GM12801 (cell line): ENCODE measurements at regions not wholly inside any gene's neighbourhood (a gene's known extent, or its start where the extent isn't known, plus 50 kb on each side); places are given as distances from the start of the nearest gene placed in this dataset.

Experiments
- TF ChIP-seq, protein P1 (sequence below): IDR thresholded peaks from one replicate; pipeline ENCODE4 v1.5.1; 2011; ENCODE audit warnings: control low read depth; ENCODE audit not compliant: insufficient read length; ENCODE audit errors: extremely low read depth

DNA sequence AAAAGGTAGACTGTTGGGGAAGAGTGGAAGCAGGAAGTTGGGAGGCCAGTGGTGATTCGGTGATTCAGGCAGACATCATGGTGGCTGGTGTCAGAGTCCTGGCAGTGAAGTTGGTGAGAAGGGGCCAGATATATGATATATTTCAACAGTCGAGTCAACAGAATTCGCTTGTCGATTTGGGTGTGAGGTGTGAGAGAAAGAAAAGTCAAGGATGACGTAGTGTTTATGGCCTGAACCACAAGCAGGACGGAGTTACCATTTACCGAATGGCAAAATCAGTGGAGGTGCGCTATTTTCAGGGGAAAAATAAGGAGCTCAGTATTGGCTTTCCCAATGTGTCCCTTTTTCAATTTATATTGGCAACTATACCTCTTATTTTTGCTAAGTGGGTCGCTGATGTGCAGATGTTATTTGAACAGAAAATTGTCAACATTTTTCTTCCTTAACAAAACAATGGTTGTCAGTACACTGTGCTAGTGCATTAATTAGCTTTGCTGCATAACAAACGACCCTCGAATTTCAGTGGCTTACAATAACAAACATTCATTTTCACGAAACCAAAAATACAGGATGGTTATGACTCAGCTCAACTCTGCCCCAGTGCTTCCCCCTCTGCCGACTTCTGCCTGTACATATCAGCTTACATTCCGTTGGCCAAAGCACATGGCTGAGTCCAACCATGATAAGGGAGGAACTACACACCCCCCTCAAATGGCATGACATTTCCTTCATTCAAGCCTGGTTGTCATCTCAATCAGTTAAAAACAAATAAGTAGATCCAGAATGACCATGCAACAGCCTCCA lies 255.0 kb upstream of the ZFP64 start:
- TF ChIP-seq, protein P1, sequence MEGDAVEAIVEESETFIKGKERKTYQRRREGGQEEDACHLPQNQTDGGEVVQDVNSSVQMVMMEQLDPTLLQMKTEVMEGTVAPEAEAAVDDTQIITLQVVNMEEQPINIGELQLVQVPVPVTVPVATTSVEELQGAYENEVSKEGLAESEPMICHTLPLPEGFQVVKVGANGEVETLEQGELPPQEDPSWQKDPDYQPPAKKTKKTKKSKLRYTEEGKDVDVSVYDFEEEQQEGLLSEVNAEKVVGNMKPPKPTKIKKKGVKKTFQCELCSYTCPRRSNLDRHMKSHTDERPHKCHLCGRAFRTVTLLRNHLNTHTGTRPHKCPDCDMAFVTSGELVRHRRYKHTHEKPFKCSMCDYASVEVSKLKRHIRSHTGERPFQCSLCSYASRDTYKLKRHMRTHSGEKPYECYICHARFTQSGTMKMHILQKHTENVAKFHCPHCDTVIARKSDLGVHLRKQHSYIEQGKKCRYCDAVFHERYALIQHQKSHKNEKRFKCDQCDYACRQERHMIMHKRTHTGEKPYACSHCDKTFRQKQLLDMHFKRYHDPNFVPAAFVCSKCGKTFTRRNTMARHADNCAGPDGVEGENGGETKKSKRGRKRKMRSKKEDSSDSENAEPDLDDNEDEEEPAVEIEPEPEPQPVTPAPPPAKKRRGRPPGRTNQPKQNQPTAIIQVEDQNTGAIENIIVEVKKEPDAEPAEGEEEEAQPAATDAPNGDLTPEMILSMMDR, result no peak

DNA sequence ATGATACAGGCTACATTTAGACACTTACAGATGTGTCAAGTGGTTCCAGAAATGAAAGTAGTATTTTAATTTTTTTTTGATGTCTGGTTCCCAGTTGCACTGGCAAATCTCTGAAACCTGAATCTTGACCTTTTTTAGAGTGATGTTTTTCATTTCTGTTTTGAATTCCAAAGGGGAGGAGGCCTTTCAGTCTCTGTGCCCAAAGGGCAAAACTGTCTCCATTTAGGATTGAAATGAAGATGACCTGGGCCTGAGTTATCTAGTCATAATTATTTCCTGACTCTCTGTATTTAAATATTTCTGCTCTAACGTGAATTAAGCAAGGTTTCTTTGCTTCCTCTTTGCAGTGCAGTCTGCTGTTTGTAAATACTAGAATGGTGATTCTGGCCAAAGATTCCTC lies 252.9 kb upstream of the ZFP64 start:
- TF ChIP-seq, protein P1, result no peak

DNA sequence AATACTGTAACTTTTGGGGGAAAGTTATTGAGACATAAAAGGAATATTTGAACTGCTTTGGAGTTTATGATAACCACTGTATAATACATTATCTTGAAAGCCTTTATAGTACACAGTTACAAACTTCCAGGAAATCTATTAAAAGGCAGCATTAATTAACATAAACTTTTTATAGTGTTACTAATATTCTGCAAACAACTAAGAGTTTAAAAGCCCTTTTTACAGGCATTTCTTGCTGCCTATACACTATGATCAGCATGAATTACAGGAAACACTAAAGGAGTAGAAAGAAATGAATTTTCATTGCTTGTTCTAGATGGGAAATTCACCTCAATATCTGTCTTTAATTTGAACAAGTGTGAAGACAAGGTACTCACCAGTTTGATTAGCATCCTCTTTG lies 252.3 kb upstream of the ZFP64 start:
- TF ChIP-seq, protein P1, result no peak

- TF ChIP-seq, protein P1, result no peak
Observed at GRCh38 chr20:52441710-52442109, 250.1 kb upstream of the ZFP64 start.

DNA sequence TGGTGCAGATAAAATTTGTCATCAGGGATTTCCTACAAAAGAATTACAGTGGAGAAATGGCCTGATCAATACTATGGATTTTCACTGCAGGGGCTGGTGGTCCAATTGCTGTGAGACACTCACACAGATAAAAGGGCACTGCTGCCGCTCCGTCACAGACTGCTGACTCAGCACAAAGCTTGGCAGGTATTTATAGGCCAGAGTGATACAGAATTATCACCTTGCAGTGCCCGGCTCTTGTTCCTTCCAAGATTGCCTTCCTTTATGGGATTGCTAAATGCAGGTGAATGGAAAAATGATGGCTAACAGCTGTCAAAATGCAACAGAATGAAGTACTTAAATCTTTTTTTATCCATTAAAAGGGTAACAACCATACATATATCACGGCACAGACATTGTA lies 247.8 kb upstream of the ZFP64 start:
- TF ChIP-seq, protein P1, result no peak

GRCh38 chr20:52438326-52438963 lies 246.9 kb upstream of the ZFP64 start:
- TF ChIP-seq, protein P1, result no peak

DNA sequence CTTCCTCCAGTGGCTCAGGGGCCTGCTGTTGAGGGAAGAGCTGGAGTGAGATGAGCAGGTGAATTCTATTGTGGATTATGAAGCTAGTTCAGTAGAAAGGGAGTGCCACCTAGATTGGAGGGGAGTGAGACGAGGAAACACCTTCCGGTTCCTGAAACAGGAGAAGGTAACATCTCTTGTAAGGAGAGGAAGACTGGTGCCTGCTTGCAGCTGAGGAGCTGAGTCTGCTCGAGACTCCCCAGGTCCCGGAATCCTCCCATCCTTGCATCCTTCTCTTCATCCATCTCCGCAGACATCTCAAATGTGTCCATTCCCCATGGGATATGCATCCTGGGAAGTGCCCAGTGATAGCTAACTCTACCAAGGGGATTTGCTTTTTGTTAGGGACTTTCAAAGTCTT lies 242.9 kb upstream of the ZFP64 start:
- TF ChIP-seq, protein P1, result no peak
